Hematopoietic multipotent progenitor cell (in vitro differentiated cells): ENCODE measurements at regions not wholly inside any gene's neighbourhood (a gene's known extent, or its start where the extent isn't known, plus 50 kb on each side); places are given as distances from the start of the nearest gene placed in this dataset.
"Not testable (repeated sequence)": the region's sequence is repeated elsewhere in the genome, so short reads cannot be mapped to it uniquely, and the experiment has no call there.

ENCODE experiments used
- DNase-seq, 3 donors: peaks; one replicate each; pipeline ENCODE4 v3.0.0-alpha.2; 2011 to 2015; ENCODE audit warnings: low read depth in 2 of 3, low spot score in 2 of 3

DNA sequence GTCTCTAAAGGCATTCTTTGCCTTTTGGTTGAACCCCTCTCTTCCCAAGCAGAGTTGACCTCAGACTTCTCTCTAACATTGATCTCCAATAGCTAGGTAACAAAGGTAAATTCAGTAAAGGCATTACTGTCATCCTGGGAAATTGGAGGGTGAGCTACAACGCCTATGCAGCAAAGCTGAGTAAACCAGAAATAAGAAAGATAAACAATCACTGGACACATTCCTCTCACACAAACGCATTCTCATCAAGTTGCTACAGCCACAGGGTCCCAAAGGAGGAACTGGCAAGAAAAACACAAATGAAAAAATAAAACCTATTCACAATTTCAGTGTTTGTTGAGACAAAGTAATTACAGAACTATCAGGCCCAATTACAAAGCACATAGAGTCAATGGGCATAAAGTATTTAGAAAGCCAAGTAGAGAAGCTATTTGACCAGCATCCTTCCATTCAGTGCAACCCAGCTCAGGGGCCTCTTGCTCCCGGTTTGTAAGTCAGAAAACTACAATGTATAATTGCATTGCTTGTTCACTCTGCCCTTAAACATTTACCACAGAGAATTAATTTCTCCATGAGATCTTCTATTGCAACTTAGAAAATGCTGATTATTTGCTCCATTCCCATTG, 967.7 kb downstream of the PCDH7 start:
- no peak for DNase-seq

DNA sequence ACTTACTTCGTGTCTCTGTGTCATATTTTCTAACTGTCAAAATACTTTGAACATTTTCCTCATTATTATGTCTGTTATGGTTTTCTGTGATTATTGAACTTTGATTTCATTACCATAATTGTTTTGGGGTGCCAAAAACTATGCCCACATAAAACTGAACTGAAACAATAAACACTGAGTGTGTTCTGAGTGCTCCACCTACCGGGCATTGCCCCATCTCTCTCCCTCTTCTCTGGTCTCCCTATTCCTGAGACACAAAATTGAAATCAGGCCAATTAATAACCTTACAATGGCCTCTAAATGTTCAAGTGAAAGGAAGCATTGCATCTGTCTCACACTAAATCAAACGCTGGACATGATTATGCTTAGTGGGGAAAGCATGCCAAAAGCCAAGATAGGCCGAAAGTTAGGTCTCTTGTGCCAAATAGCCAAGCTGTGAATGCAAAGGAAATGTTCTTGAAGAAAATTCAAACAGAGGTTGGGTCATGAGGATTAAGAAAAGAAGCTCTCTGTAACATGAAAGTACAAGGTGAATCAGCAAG, 972.3 kb downstream of the PCDH7 start:
- no peak for DNase-seq

- DNase-seq, result no peak
Observed at GRCh38 chr4:31701256-31701655, 981.1 kb downstream of the PCDH7 start.

GRCh38 chr4:31702326-31702725, 982.2 kb downstream of the PCDH7 start:
- DNase-seq, result no peak

GRCh38 chr4:31714238-31714637, 994.1 kb downstream of the PCDH7 start:
- no peak for DNase-seq

GRCh38 chr4:31715302-31715701, 995.1 kb downstream of the PCDH7 start:
- no peak for DNase-seq

- DNase-seq, result no peak
Observed at GRCh38 chr4:31727030-31727429, 1006.9 kb downstream of the PCDH7 start.

- DNase-seq, result no peak
Observed at GRCh38 chr4:31735004-31735403, 1014.8 kb downstream of the PCDH7 start.

GRCh38 chr4:31737419-31737818, 1017.2 kb downstream of the PCDH7 start:
- peak in 1 of 3 donors; percentile 11 for DNase-seq

DNA sequence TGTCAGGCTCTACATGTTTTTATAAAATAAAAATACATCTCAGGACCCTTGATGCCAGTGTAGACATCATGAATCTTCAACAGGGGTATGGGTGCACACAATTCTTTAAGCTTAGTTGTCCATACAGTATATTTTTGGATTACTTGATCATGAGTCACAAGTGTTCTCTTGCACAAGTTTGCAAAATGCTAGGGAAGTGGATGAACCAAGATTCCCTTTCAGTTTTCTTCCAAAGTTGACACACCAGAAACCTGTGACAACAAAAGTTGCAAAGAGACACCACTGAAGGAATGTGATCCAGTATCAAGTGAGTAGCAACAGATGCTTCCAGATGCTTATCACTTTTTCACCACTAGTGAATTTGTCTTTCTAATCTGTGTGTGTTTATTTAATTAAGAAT, 1021.2 kb downstream of the PCDH7 start:
- no peak for DNase-seq

DNA sequence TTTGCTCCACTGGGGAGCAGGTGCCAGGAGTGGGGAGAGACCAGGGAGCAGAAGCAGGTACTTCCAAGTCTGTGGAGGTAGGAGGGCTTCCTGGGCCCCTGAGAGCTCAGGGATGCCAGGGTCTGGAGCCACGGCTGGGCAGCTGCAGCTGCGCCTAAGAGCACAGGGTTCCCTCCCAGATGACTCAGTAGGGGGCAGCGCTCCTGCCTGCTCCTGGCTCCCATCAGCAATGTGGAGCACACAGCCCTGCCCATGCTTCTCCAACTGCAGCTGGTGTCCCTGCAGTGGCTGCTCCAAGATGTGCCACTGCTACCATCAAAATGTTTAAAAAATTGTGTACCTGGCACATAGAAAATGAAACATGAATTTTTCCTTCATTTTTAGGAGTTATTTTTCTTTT, 1028.2 kb downstream of the PCDH7 start:
- no peak for DNase-seq

- DNase-seq, result not testable (repeated sequence)
Observed at GRCh38 chr4:31750581-31750980, 1030.4 kb downstream of the PCDH7 start.

- no peak for DNase-seq
Observed at GRCh38 chr4:31755751-31756150, 1035.6 kb downstream of the PCDH7 start.

GRCh38 chr4:31768756-31769155, 1048.6 kb downstream of the PCDH7 start:
- no peak for DNase-seq

DNA sequence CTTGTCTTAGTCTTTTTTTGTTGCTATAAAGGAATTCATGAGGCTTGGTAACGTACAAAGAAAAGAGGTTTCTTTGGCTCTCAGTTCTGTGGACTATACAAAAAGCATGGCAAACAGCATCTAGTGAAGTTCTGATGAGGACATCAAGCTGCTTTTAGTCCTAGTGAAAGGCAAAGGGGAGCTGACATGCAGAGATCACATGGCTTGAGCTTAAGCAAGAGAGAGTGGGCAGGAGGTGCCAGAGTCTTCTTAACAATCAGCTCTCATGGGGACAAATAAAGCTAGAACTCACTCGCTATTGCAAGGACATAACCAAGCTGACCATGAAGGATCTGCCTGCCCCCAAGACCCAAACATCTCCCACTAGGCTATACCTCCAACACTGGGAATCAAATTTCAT, 1063.1 kb downstream of the PCDH7 start:
- no peak for DNase-seq

DNA sequence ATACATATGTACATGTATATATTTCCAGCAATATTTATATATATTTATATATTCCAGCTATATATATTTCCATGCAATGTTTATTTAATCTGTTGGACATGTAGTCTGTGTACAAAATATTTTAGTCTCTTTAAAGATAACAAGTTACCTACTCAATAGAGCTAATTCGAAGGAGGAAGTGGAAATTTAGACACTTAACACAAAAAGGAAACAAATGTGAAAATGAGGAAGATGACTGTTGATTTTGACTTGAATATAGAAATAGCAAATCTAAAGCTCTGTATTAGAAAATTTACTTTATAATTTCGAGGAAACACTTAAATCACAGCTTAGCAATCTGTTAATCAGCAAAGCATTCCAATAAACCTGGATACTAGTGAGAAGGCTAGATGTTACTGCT, 1064.4 kb downstream of the PCDH7 start:
- no peak for DNase-seq

DNA sequence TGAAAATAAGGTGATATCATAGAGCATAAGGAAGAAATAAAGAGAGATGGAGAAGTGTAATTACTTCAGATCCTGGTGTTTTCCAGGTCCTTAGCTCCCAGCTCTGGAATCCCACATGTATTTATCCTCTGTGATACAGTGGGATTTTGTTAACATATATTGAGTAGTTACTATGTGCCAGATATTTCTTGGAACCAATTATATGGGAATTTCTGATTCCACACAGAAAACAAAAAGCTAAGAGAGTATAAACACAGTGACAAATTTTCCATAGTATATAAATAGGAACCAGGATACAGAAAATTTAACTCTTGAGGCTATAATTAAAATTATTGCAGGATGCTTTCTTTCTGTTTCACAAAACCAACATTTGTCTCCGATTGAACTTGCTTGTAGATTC, 1067.5 kb downstream of the PCDH7 start:
- no peak for DNase-seq

- DNase-seq, result no peak
Observed at GRCh38 chr4:31788676-31789075, 1068.5 kb downstream of the PCDH7 start.

- DNase-seq, result no peak
Observed at GRCh38 chr4:31791666-31792065, 1071.5 kb downstream of the PCDH7 start.

DNA sequence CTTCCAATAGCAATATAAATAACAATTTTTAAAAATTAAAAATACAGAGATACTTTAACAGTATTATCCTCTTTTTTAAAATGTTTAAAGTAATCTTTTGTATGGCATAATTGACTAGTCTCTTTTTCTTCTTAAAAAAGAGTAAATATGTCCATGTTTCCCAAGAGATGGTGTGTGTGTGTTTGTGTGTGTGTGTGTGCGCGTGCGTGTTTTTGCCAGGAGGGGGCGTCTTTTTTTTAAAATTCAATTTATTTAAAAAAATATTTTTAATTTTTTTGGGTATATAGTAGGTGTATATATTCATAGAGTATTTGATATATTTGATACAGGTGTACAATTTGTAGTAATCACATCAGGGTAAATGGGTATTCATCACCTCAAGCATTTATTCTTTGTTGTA, 1073.7 kb downstream of the PCDH7 start:
- DNase-seq, result no peak

DNA sequence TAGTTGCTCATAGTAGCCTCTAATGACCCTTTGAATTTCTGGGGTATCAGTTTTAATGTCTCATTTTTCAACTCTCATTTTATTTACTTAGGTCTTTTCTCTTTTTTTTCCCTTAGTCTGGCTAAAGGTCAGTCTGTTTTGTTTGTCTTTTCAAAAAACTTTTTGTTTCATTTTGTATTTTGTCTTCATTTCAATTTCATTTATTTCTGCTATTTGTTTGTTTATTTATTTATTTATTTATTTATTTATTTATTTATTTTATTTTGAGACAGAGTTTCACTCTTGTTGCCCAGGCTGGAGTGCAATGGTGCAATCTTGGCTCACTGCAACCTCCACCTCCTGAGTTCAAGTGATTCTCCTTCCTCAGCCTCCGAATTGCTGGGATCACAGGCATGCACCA, 1076.9 kb downstream of the PCDH7 start:
- not testable (repeated sequence) for DNase-seq

DNA sequence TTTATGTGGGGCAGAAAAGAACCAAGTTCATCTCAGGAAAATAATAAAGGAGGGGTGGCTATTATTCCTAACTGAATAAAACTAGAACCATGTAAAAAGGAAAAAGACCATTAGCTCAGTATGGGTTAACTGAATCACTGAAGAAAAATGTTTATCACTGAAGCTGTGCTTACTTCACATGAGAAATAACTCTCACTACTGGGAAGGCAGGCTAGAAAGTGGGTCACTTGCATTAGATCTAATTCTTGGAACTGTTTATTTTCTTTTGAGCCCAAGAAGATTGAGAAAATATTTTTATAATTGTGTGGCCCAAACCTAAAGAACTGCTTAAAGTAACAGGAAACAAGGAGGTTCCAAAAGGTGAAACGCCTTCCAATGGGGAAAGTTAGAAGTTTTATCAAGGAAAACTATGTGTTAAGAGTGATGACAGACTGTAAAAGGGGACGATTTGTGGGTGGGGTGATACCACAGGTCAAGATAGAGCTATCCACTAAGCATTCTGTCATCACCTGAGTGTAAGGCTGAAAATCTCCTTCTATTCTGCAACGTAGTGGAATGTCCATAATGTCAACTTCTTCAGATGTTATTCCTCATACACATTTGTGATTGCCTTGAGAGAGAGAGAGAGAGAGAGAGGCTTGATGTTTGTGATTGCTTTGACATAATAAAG, 1083.5 kb downstream of the PCDH7 start:
- no peak for DNase-seq
